ENCODE measurements at regions not wholly inside any gene's neighbourhood (a gene's known extent, or its start where the extent isn't known, plus 50 kb on each side); places are given as distances from the start of the nearest gene placed in this dataset.

DNA sequence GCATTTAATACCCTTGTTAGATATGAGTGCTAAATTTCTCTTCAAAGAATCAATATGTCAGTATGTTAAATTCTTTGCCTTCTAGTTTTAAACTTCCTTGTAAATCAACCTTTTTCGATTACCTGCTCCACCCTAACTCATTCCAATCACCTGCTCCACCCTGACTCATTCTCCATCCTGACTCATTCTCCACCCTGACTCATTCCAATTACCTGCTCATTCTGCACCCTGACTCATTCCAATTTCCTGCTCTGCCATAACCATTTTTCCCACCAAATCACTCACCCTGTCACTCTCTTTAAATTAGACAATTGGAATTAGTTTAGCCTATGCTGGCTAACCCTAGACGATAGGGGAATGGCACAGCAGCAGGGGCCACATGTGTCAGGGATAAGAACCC is 519.5 kb upstream of the LRRC4C start:
- TF ChIP-seq YY1 (IDR thresholded peaks at IDR 0.05; ENCODE audit: insufficient read depth, insufficient read length) (no peak), ZNF274 (IDR thresholded peaks at IDR 0.05; ENCODE audit: low read depth, low read length) (no peak)

All from NT2/D1 (cell line).